ENCODE measurements at regions not wholly inside any gene's neighbourhood (a gene's known extent, or its start where the extent isn't known, plus 50 kb on each side); places are given as distances from the start of the nearest gene placed in this dataset.

GRCh38 chr12:89846473-89847055 lies 137.9 kb upstream of the ATP2B1 start:
- no peaks in the 10 kb centered on the region for H3K36me3 ChIP-seq (ENCODE audit: control insufficient read depth, insufficient read depth, low read length)
- H3K4me3 ChIP-seq (ENCODE audit: low read depth, low read length): no peak overlapping the region
- no peaks in the 10 kb centered on the region for H3K27me3 ChIP-seq (ENCODE audit: control insufficient read depth, insufficient read depth, low read length)
- POLR2A ChIA-PET: no interaction called here
- CTCF ChIA-PET: no interaction called here
- TF ChIP-seq, protein P1, sequence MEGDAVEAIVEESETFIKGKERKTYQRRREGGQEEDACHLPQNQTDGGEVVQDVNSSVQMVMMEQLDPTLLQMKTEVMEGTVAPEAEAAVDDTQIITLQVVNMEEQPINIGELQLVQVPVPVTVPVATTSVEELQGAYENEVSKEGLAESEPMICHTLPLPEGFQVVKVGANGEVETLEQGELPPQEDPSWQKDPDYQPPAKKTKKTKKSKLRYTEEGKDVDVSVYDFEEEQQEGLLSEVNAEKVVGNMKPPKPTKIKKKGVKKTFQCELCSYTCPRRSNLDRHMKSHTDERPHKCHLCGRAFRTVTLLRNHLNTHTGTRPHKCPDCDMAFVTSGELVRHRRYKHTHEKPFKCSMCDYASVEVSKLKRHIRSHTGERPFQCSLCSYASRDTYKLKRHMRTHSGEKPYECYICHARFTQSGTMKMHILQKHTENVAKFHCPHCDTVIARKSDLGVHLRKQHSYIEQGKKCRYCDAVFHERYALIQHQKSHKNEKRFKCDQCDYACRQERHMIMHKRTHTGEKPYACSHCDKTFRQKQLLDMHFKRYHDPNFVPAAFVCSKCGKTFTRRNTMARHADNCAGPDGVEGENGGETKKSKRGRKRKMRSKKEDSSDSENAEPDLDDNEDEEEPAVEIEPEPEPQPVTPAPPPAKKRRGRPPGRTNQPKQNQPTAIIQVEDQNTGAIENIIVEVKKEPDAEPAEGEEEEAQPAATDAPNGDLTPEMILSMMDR (IDR thresholded peaks at IDR 0.05; ENCODE audit: insufficient read depth, low read depth, low read length): no peak
- no peak for DNase-seq (ENCODE audit: low read depth)

DNA sequence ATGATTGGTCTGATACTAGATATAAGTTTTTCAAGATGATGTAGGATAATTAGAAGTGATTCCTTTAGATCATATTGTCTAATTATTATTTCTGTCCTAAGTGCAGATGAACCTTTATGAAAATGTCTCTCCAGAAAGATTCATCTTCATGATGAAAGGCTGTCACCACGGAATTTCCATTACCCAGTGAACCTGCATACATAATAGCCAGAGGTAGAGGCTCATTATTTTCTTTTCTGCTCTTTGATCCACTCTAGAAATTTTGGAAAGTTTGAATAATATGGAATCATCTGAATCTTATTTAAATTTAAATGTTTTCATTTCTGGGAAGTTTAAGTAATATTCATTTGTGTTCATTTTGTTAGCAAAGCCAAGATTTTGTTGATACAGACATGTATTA lies 137.1 kb upstream of the ATP2B1 start:
- ChIA-PET POLR2A (no interaction called here), CTCF (interaction anchor here (0.6 kb wide), 1 partner anchor 10 kb away, joined by 3 read pairs; no protein-coding TSS in a partner anchor)
- H3K27me3 ChIP-seq (ENCODE audit: control insufficient read depth, insufficient read depth, low read length): no peaks in the 10 kb centered on the region
- no peaks in the 10 kb centered on the region for H3K36me3 ChIP-seq (ENCODE audit: control insufficient read depth, insufficient read depth, low read length)
- H3K4me3 ChIP-seq (ENCODE audit: low read depth, low read length): no peak overlapping the region
- TF ChIP-seq, protein P1 (IDR thresholded peaks at IDR 0.05; ENCODE audit: insufficient read depth, low read depth, low read length): no peak
- no peak for DNase-seq (ENCODE audit: low read depth)

GRCh38 chr12:89845366-89845765 lies 136.7 kb upstream of the ATP2B1 start:
- no peaks in the 10 kb centered on the region for H3K27me3 ChIP-seq (ENCODE audit: control insufficient read depth, insufficient read depth, low read length)
- DNase-seq (ENCODE audit: low read depth): no peak
- no peak overlapping the region for H3K4me3 ChIP-seq (ENCODE audit: low read depth, low read length)
- POLR2A ChIA-PET: no interaction called here
- H3K36me3 ChIP-seq (ENCODE audit: control insufficient read depth, insufficient read depth, low read length): no peaks in the 10 kb centered on the region
- TF ChIP-seq, protein P1 (IDR thresholded peaks at IDR 0.05; ENCODE audit: insufficient read depth, low read depth, low read length): no peak
- CTCF ChIA-PET: interaction anchor here (0.6 kb wide), 1 partner anchor 10 kb away, joined by 3 read pairs; no protein-coding TSS in a partner anchor

GRCh38 chr12:89844539-89844938 lies 135.9 kb upstream of the ATP2B1 start:
- ChIA-PET POLR2A (no interaction called here), CTCF (no interaction called here)
- H3K4me3 ChIP-seq (ENCODE audit: low read depth, low read length): no peak overlapping the region
- DNase-seq (ENCODE audit: low read depth): no peak
- TF ChIP-seq, protein P1 (IDR thresholded peaks at IDR 0.05; ENCODE audit: insufficient read depth, low read depth, low read length): no peak
- H3K27me3 ChIP-seq (ENCODE audit: control insufficient read depth, insufficient read depth, low read length): no peaks in the 10 kb centered on the region
- no peaks in the 10 kb centered on the region for H3K36me3 ChIP-seq (ENCODE audit: control insufficient read depth, insufficient read depth, low read length)

GRCh38 chr12:89840162-89840922 lies 131.7 kb upstream of the ATP2B1 start:
- H3K27me3 ChIP-seq (ENCODE audit: control insufficient read depth, insufficient read depth, low read length): no peaks in the 10 kb centered on the region
- ChIA-PET CTCF (interaction anchor here (1.0 kb wide), 1 partner anchor 10 kb away, joined by 3 read pairs; no protein-coding TSS in a partner anchor), POLR2A (no interaction called here)
- no peaks in the 10 kb centered on the region for H3K36me3 ChIP-seq (ENCODE audit: control insufficient read depth, insufficient read depth, low read length)
- no peak overlapping the region for H3K4me3 ChIP-seq (ENCODE audit: low read depth, low read length)
- TF ChIP-seq, protein P1 (IDR thresholded peaks at IDR 0.05; ENCODE audit: insufficient read depth, low read depth, low read length): no peak
- no peak for DNase-seq (ENCODE audit: low read depth)

Data from BJ (cell line).